Keratinocyte (primary cell): ENCODE measurements at regions not wholly inside any gene's neighbourhood (a gene's known extent, or its start where the extent isn't known, plus 50 kb on each side); places are given as distances from the start of the nearest gene placed in this dataset.

ENCODE experiments used
- DNase-seq: peaks from one replicate; pipeline ENCODE4 v3.0.0-alpha.2; 2011; ENCODE audit warnings: low read depth, missing footprints, low spot score
- FAIRE-seq: peaks from 2 replicates; lab custom pipeline; 2011; peaks lifted over from hg19 to GRCh38; lab: Jason Lieb, UNC
- H2AFZ ChIP-seq: 2 replicates; pipeline ENCODE4 v1.6.0; 2012; ENCODE audit warnings: low read length, control low read depth, inconsistent platforms; ENCODE audit not compliant: control insufficient read depth
- H3K27ac ChIP-seq: 2 replicates; pipeline ENCODE4 v1.5.1; 2011; ENCODE audit warnings: low read length; ENCODE audit not compliant: control insufficient read depth, insufficient read depth
- H3K27me3 ChIP-seq: 3 replicates; pipeline ENCODE4 v1.6.0; 2011; ENCODE audit warnings: low read length; ENCODE audit not compliant: control insufficient read depth, insufficient read depth; ENCODE audit errors: extremely low read depth
- H3K36me3 ChIP-seq, 2 experiments: 2 replicates in 1 of 2; 3 replicates in 1 of 2; pipeline ENCODE4 v1.5.1; 2011; ENCODE audit warnings: low read length in 2 of 2, mild to moderate bottlenecking in 1 of 2; ENCODE audit not compliant: control insufficient read depth in 2 of 2, insufficient read depth in 2 of 2; ENCODE audit errors: extremely low read depth in 1 of 2
- H3K4me1 ChIP-seq: 3 replicates; pipeline ENCODE4 v1.5.1; 2011; ENCODE audit warnings: low read length; ENCODE audit not compliant: control insufficient read depth, insufficient read depth; ENCODE audit errors: extremely low read depth
- H3K4me2 ChIP-seq: 3 replicates; pipeline ENCODE4 v1.6.0; 2011; ENCODE audit warnings: low read depth, low read length; ENCODE audit not compliant: control insufficient read depth, insufficient read depth; ENCODE audit errors: extremely low read depth
- H3K4me3 ChIP-seq, 3 experiments: fragments of 200-600 bp in 1 of 3; sonication (generic) in 1 of 3; 2 replicates in 2 of 3; 3 replicates in 1 of 3; pipeline ENCODE4 v1.5.1; 2011 to 2016; ENCODE audit warnings: low read length in 3 of 3, mild to moderate bottlenecking in 3 of 3, control low read depth in 2 of 3, inconsistent platforms in 1 of 3, low read depth in 1 of 3, mixed read lengths in 1 of 3, mixed run types in 1 of 3, moderate library complexity in 1 of 3; ENCODE audit not compliant: control insufficient read depth in 2 of 3, insufficient read depth in 2 of 3; ENCODE audit errors: extremely low read depth in 1 of 3
- H3K79me2 ChIP-seq: 2 replicates; pipeline ENCODE4 v1.6.0; 2012; ENCODE audit warnings: low read length; ENCODE audit not compliant: control insufficient read depth, insufficient read depth
- H3K9ac ChIP-seq: 3 replicates; pipeline ENCODE4 v1.6.0; 2011; ENCODE audit warnings: low read length; ENCODE audit not compliant: control insufficient read depth, insufficient read depth; ENCODE audit errors: extremely low read depth
- H3K9me1 ChIP-seq: 3 replicates; pipeline ENCODE4 v1.6.0; 2011; ENCODE audit warnings: low read length; ENCODE audit not compliant: control insufficient read depth, insufficient read depth; ENCODE audit errors: extremely low read depth
- H3K9me3 ChIP-seq: 2 replicates; pipeline ENCODE4 v1.5.1; 2012; ENCODE audit warnings: low read depth, low read length; ENCODE audit not compliant: control insufficient read depth
- H4K20me1 ChIP-seq: 3 replicates; pipeline ENCODE4 v1.6.0; 2011; ENCODE audit warnings: low read length; ENCODE audit not compliant: control insufficient read depth, insufficient read depth; ENCODE audit errors: extremely low read depth
- CTCF ChIP-seq, 3 experiments: IDR thresholded peaks in 1 of 3; conservative IDR thresholded peaks in 1 of 3; optimal IDR thresholded peaks in 1 of 3; 2 replicates in 2 of 3; 3 replicates in 1 of 3; pipeline versions ENCODE3 to v1.5.1; 2011; ENCODE audit warnings: low read length in 3 of 3, mild to moderate bottlenecking in 3 of 3, moderate library complexity in 2 of 3, control low read depth in 1 of 3, inconsistent platforms in 1 of 3; ENCODE audit not compliant: insufficient read depth in 2 of 3; ENCODE audit errors: extremely low read depth in 1 of 3
- EZH2 ChIP-seq: IDR thresholded peaks from one replicate; pipeline ENCODE4 v1.6.1; 2012; ENCODE audit warnings: inconsistent platforms, mild to moderate bottlenecking, low read length, moderate library complexity
- dilution Hi-C: fragments of 300-500 bp; cut with MboI; formaldehyde crosslinking; loops from one replicate; pipeline ENCODE4 v1.7.0; 2020; ENCODE audit warnings: low sequenced_read_pairs; ENCODE audit not compliant: extremely low pct_ligation_motif_present

DNA sequence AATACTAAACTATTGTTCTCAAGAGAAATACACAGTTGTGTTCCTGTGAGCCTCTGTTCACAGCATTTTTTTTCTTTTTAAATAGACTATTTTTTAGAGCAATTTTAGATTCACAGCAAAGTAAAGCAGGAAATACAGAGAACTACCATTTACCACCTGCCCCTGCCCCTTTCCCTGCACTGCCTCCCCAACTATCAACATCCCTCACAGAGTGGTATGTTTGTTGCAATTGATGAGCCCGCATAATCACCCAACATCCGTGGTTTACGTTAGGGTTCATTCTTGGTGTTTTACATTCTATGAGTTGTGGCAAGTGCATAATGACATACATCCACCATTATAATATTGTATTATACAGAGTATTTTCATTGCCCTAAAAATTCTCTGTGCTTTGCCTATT is 71.6 kb upstream of the TNFAIP3 start:
- H3K27me3 ChIP-seq: no peaks in the 10 kb centered on the region
- no peaks in the 10 kb centered on the region for H3K9me1 ChIP-seq
- FAIRE-seq (no peak), DNase-seq (no peak)
- no peaks in the 10 kb centered on the region for H3K36me3 ChIP-seq
- dilution Hi-C loops: no loop called here
- H2AFZ ChIP-seq: no peak overlapping the region
- peaks cover 2% of the 10 kb centered on the region for H3K4me1 ChIP-seq
- H3K4me3 ChIP-seq: no peak overlapping the region
- H4K20me1 ChIP-seq: no peaks in the 10 kb centered on the region
- no peaks in the 10 kb centered on the region for H3K79me2 ChIP-seq
- no peak overlapping the region for H3K4me2 ChIP-seq
- no peaks in the 10 kb centered on the region for H3K9me3 ChIP-seq
- no peak overlapping the region for H3K27ac ChIP-seq
- no peak overlapping the region for H3K9ac ChIP-seq
- TF ChIP-seq CTCF (optimal IDR thresholded peaks at IDR 0.05 in 1 of 3, IDR thresholded peaks at IDR 0.05 in 1 of 3, conservative IDR thresholded peaks at IDR 0.05 in 1 of 3; ENCODE audit: extremely low read depth in 1 of 3, insufficient read depth in 2 of 3, low read length in 3 of 3) (no peak), EZH2 (no peak)

DNA sequence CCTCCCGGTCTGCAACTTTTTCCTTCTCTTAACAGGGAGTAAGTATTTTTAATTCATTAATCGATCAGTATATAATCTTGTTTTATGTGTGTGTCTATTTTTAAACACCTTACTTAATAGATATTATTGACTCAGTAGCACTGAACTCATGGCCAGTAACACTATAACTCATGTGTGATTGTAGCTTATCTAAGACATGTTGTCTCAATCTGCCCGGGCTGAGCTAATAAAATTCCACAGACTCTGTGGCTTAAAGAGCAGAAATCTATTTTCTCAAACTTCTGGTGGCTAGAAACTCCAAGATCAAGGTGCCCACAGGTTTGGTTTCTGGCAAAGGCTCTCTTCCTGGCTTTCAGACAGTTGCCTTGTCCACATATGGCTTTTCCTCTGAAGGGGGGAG is 68.8 kb upstream of the TNFAIP3 start:
- no peak for DNase-seq
- Histone ChIP-seq H3K36me3 (no peaks in the 10 kb centered on the region), H3K4me1 (no peaks in the 10 kb centered on the region), H3K4me2 (no peak overlapping the region), H3K4me3 (no peak overlapping the region), H3K9ac (no peak overlapping the region), H4K20me1 (no peaks in the 10 kb centered on the region), H3K79me2 (no peaks in the 10 kb centered on the region), H3K9me3 (no peaks in the 10 kb centered on the region), H3K27me3 (no peaks in the 10 kb centered on the region), H3K9me1 (no peaks in the 10 kb centered on the region), H2AFZ (no peak overlapping the region), H3K27ac (no peak overlapping the region)
- dilution Hi-C loops: no loop called here
- no peak for TF ChIP-seq EZH2
- FAIRE-seq: no peak

DNA sequence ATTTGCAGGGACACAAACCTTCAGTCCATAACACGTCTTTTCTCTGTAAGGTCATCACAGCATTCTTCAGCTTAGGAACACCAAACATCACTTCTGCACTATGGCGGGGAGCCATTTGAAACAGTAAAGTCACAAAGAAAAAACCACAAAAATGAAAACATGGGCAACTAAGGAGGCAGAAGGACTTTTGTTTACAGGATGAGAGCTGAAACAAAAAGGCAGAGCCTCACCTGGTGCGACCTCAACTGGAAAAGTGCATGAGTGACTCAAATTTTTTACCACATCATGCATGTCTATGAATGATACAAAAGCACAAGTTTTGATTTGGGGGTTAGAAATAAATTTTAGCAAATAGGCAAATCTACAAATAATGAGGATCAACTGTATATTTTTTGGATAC is 68.2 kb upstream of the TNFAIP3 start:
- TF ChIP-seq CTCF (optimal IDR thresholded peaks at IDR 0.05 in 1 of 3, IDR thresholded peaks at IDR 0.05 in 1 of 3, conservative IDR thresholded peaks at IDR 0.05 in 1 of 3; ENCODE audit: extremely low read depth in 1 of 3, insufficient read depth in 2 of 3, low read length in 3 of 3) (no peak), EZH2 (no peak)
- no peaks in the 10 kb centered on the region for H3K79me2 ChIP-seq
- H3K4me2 ChIP-seq: no peak overlapping the region
- H3K36me3 ChIP-seq: no peaks in the 10 kb centered on the region
- H2AFZ ChIP-seq: no peak overlapping the region
- no peaks in the 10 kb centered on the region for H3K4me1 ChIP-seq
- H3K9ac ChIP-seq: no peak overlapping the region
- H4K20me1 ChIP-seq: no peaks in the 10 kb centered on the region
- no peak for DNase-seq
- no peak for FAIRE-seq
- no peaks in the 10 kb centered on the region for H3K9me3 ChIP-seq
- no peaks in the 10 kb centered on the region for H3K9me1 ChIP-seq
- no peaks in the 10 kb centered on the region for H3K27me3 ChIP-seq
- no peak overlapping the region for H3K27ac ChIP-seq
- no peak overlapping the region for H3K4me3 ChIP-seq
- dilution Hi-C loops: no loop called here
